ENCODE measurements at regions not wholly inside any gene's neighbourhood (a gene's known extent, or its start where the extent isn't known, plus 50 kb on each side); places are given as distances from the start of the nearest gene placed in this dataset.
A peak's percentile ranks its signal among the peaks of the same experiment; 100 is the strongest.

- DNase-seq (ENCODE audit: low read depth, low spot score) = peak; percentile 68
Observed at GRCh38 chr14:81946834-81947798, 413.5 kb upstream of the SEL1L start.

DNA sequence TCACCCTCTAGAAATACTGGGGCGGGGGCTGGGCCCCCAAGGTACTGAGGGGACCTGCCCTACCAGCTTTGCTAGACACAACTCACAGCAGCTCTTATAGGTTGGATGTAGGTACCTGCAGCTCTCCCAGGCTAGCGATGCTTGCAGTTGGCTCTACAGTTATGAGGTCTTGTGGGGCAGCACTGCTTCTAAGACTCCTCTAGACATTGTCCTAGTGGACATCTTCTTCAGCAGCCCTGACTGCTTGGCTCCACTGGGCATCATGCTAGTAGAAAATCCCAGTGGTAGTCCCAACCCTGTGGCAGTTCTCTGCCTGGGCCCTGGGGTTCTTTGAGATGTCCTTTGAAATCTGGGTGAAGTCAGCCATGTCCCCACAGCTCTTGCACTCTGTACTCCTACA is 419.3 kb upstream of the SEL1L start:
- DNase-seq (ENCODE audit: low read depth, low spot score) = no peak

GRCh38 chr14:81953419-81953818 is 419.8 kb upstream of the SEL1L start:
- no peak for DNase-seq (ENCODE audit: low read depth, low spot score)

DNA sequence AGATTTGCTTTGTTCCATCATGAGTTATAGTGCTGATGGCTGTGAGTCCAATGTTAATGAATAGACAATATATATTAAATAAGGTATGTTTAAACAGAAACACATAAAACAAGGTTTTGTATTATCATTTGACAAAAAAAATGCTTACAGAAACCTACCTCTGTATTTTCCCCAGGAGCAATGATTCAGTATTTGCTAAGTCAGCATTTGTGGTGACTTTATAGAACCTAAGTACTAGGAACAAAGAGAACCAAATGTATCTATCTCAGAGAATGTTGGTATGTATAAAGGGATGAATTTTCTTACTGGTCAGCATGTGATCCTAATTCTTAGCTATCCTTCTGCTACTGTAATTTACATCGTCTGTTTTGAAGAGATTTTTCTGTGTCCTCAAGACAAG is 421.5 kb upstream of the SEL1L start:
- no peak for DNase-seq (ENCODE audit: low read depth, low spot score)

DNA sequence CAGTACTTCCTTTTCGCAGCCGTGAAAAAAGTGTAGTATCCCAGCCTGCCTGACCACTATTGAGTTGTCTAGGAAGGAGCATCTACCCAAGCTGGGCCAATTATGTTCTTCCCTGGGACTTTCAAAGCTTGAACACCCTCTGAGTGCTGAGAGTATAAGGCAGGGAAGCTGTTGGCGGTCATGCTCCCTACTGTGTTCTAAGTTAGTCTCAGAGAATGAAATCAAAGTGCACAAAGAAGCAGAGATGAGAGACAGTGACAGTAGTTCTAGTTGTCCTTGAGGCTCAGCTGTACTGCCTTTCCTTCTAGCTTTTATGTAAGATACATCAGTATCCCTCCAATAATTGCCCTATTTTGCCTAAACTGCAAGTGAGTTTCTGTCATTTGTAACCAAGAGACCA is 427.1 kb upstream of the SEL1L start:
- no peak for DNase-seq (ENCODE audit: low read depth, low spot score)

GRCh38 chr14:81963846-81964245 is 430.2 kb upstream of the SEL1L start:
- no peak for DNase-seq (ENCODE audit: low read depth, low spot score)

- no peak for DNase-seq (ENCODE audit: low read depth, low spot score)
Observed at GRCh38 chr14:81970307-81970706, 436.7 kb upstream of the SEL1L start.

- peak; percentile 4 for DNase-seq (ENCODE audit: low read depth, low spot score)
Observed at GRCh38 chr14:81971911-81972310, 438.3 kb upstream of the SEL1L start.

GRCh38 chr14:81972601-81973000 is 438.9 kb upstream of the SEL1L start:
- DNase-seq (ENCODE audit: low read depth, low spot score) = no peak

DNA sequence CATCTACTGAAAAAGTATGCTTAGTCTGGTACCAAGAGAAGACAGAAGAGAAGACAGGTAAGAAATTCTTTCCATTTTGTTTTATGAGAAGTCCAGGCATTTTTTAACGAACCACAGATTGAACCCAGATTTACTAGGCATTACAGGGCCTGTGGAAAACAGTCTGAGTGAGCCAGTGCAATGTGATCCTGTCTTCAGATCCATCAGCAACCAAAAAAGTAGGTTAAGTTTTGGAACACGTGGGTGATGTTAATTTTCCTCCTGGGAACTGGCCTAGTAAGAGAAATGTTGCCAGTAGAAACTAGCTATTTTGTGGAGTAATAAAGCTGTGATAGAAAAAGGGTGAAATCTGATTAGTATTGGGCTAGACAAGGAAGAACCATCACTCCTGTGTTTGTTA is 440.9 kb upstream of the SEL1L start:
- no peak for DNase-seq (ENCODE audit: low read depth, low spot score)

DNA sequence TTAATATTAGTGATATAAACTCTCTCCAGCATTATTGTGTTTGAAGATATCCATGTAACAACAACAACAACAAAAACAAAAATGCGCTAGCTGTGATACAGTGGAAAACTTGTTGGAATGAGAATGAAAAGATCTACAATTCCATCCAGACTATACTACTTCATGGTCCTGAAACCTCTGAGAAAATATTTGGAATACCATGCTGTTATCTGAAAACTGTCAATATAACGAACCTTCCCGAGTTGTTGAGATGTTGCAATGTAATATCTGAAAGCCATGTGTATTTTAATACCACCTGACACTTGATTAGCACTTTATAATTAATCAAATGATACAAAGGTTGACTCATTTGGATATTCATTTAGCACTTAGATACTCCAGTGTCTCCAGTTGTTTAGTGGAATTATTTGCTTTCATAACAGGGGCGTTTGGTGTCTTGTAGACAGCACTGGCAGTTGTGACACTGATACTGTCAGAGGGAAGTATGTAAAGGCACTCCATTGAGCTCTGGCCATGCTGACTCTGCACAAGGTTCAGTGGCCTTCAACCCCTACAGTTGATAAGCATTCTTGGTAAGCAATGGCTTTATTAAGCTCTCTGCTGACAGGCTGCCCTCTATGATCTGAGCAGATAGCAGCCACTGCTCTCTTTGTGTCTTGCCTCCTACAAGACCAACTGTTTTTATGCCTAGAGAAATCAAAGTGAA is 447.1 kb upstream of the SEL1L start:
- DNase-seq (ENCODE audit: low read depth, low spot score) = no peak

DNA sequence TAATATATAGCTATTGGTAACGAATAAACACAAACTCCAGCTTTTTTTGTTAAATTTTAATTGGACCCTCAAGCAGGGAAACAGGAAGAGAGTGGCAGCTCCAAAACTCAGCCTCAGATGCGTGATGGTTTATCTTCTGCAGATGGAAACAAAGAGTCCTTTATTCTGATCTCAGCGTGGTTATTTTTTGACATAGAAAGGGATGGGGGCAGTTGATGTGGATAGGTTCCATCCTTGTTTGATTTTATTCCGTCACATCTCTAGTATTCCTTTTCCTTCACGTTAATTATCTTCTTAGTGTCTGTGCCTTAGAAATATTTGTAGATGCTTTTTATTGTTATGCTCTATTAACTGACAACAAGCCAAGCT is 447.6 kb upstream of the SEL1L start:
- no peak for DNase-seq (ENCODE audit: low read depth, low spot score)

DNA sequence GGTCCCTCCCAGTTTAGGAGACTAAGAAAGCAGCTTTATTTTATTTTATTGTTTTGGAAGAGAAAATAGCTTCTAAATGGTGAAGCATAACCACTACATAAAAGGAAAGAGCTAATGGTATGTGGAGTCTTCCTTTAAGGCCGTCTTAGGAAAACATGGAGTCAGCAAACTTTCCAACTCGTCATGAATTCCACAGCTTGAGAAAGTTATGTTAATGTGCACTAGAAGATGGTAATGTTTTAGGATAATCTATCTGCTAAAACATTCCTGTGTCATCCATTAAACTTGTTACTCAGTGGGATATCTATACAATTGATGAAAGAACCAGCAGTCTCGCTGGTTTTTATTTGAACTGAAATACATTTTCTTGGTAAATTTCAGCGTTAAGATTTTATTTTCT is 448.4 kb upstream of the SEL1L start:
- DNase-seq (ENCODE audit: low read depth, low spot score) = no peak

DNA sequence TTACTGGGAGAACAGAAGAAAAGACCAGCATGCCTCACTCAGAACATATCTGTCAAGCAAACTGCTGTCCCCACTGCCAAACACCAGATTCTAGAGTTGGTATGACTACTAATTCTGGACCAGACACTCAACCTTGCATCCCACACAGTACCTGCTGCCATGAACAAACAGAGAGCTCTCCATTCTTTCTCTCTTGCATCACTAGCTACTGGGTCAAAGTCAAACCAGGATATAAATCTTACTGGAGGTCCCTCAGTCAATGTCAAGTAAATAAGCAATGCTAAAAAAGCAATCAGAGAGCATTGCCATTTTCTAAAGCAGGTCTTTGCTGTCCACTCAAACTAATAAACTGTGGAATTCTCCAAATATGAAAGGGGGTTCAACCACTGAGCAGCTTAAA is 452.4 kb upstream of the SEL1L start:
- no peak for DNase-seq (ENCODE audit: low read depth, low spot score)

GRCh38 chr14:81989211-81989610 is 455.6 kb upstream of the SEL1L start:
- DNase-seq (ENCODE audit: low read depth, low spot score) = no peak

- peak; percentile 76 for DNase-seq (ENCODE audit: low read depth, low spot score)
Observed at GRCh38 chr14:81990312-81990761, 456.7 kb upstream of the SEL1L start.

DNA sequence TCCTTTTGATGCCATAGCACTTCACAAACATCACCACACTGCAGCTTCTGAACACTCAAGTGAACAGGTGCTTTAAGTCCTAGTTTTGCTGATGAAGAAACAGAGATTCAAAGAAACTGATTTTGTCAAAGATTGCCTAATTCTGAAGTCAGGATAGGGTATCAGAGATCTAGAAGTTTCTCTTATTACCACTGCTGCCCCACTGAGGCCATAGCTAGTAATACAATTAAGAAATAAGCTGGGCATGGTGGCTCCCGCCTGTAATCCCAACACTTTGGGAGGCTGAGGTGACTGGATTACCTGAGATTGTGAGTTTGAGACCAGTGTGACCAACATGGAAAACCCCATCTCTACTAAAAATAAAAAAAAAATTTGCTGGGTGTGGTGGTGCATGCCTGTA is 458.3 kb upstream of the SEL1L start:
- DNase-seq (ENCODE audit: low read depth, low spot score) = no peak

- DNase-seq (ENCODE audit: low read depth, low spot score) = no peak
Observed at GRCh38 chr14:81993432-81993831, 459.8 kb upstream of the SEL1L start.

GRCh38 chr14:82003426-82003825 is 469.8 kb upstream of the SEL1L start:
- peak; percentile 90 for DNase-seq (ENCODE audit: low read depth, low spot score)

- no peak for DNase-seq (ENCODE audit: low read depth, low spot score)
Observed at GRCh38 chr14:82009076-82009475, 475.4 kb upstream of the SEL1L start.

DNA sequence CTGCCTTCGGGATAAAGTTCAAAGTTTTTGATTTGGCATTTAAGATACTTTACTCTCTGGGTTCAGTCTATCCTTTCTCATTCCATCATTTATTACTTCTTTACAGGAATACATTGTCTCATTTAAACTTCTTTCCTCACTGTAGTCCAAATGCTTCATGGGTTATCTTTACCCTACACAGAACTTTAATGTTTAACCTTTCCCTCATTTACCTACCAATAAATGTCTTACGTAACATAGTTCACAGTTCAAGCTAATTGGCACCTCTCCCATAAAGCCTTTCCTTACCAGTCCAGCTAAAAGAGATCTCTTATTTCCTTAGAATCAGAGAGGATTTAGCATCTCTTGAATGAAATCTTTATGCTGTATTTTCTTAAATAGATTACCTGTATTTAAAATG is 476.3 kb upstream of the SEL1L start:
- DNase-seq (ENCODE audit: low read depth, low spot score) = no peak

- no peak for DNase-seq (ENCODE audit: low read depth, low spot score)
Observed at GRCh38 chr14:82011460-82011859, 477.8 kb upstream of the SEL1L start.

- DNase-seq (ENCODE audit: low read depth, low spot score) = no peak
Observed at GRCh38 chr14:82029038-82029437, 495.4 kb upstream of the SEL1L start.

Measured in astrocyte of the hippocampus (primary cell).